Adrenal gland (tissue), 9 donors: ENCODE measurements at regions not wholly inside any gene's neighbourhood (a gene's known extent, or its start where the extent isn't known, plus 50 kb on each side); places are given as distances from the start of the nearest gene placed in this dataset.

Source experiments
- DNase-seq, 7 donors: peaks; one replicate each; pipeline ENCODE4 v3.0.0-alpha.2; 2019 to 2020
- H3K27ac ChIP-seq, 5 donors: fragments of 200-600 bp; sonication (generic) in 4 of 5; 1 replicate in 3 of 5; 2 replicates in 2 of 5; pipeline versions ENCODE4 v1.5.1 to v1.8.0; 2016 to 2020; ENCODE audit warnings: mild to moderate bottlenecking in 1 of 5
- H3K27me3 ChIP-seq: fragments of 200-600 bp; 2 replicates; pipeline ENCODE4 v1.8.0; 2021
- H3K36me3 ChIP-seq, 2 donors: fragments of 200-600 bp; replicated peaks in 1 of 2; 1 replicate in 1 of 2; 2 replicates in 1 of 2; pipeline versions ENCODE4 v1.5.1 to v1.8.0; 2018 to 2022
- H3K4me1 ChIP-seq, 2 donors: fragments of 200-600 bp; replicated peaks in 1 of 2; 1 replicate in 1 of 2; 2 replicates in 1 of 2; pipeline versions ENCODE4 v1.5.1 to v1.8.0; 2018 to 2021
- H3K4me3 ChIP-seq, 4 donors: fragments of 200-600 bp; sonication (generic) in 3 of 4; one replicate each; pipeline ENCODE4 v1.5.1; 2016 to 2018
- H3K9me3 ChIP-seq, 3 donors: fragments of 200-600 bp; sonication (generic) in 1 of 3; replicated peaks in 1 of 3; 1 replicate in 2 of 3; 2 replicates in 1 of 3; pipeline versions ENCODE4 v1.5.1 to v1.8.0; 2016 to 2021
- POLR2A ChIP-seq, 2 donors: fragments of 450-650 bp; IDR thresholded peaks; one replicate each; pipeline ENCODE4 v1.6.1; 2017; ENCODE audit warnings: antibody characterized with exemption in 2 of 2, mild to moderate bottlenecking in 2 of 2, moderate library complexity in 1 of 2
- WGBS, 4 donors: extraction: QIAGEN DNeasy Blood & Tissue Kit in 2 of 4; methylation state at CpG; one replicate each; pipeline versions ENCODE4 v1.1.5 to v1.1.7; 2013 to 2017; 5-methylcytosine and 5-hydroxymethylcytosine counted together
- intact Hi-C, 2 donors: fragments of 100-400 bp; cut with DNase I; formaldehyde crosslinking; loops; one replicate each; pipeline versions ENCODE4 v1.14.1 to v1.15.0; 2022 to 2023
- TF ChIP-seq, protein P1 (sequence below), 6 experiments: fragments of 450-650 bp in 4 of 6; fragments of 200-600 bp in 2 of 6; sonication (generic) in 1 of 6; IDR thresholded peaks; 1 replicate in 5 of 6; 2 replicates in 1 of 6; pipeline versions ENCODE4 v1.5.1 to v1.8.0; 2016 to 2021; ENCODE audit warnings: antibody characterized with exemption in 6 of 6, mild to moderate bottlenecking in 2 of 6, moderate library complexity in 1 of 6
- donor health status: healthy with polysubstance abuse.
- donor health status: Bipolar disorder and iron deficiency.
- donor health status: DM: yes; HTN: yes; CAD: no.
- donor health status: DM: no; HTN: no; CAD: no.
- donor health status: DM: no; HTN: no; CAD: no.

DNA sequence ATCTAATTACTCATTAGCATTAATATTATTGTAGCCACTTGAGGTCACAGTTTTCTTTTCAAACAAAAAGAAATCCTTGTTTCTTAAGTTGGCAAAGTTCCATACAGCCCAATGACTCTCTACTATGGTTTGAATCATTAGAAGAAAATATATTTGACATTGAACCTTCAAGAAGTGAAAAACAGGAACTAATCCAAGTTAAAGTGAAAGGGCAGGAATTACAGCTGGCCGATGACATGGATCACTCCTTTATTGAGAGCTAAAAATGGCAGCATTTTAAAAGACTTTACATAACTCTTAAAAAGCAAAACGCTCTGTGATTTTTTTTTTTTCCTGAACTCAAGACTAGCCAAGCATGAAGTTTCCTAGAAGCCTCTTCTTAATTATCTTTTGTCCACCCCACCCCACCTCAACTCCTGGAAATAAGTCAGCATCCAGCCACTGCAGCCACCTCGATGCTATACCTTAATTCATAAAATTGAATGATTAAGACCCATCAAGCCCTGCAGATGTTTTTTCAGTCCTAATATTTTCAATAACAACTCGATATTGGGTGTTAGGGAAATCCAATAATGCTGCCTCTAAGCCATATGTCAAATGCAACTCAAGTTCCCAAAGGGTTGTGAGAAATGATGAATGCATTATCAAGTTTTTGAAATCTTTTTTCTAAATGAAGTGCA, 323.1 kb downstream of the HHIPL2 start:
- Histone ChIP-seq H3K4me3 (no peak overlapping the region), H3K4me1 (peaks cover 5 to 7% of the 10 kb centered on the region in 2 donors), H3K27me3 (no peaks in the 10 kb centered on the region), H3K9me3 (no peaks in the 10 kb centered on the region), H3K27ac (no peak overlapping the region), H3K36me3 (no peaks in the 10 kb centered on the region)
- 30 to 50% (median 38%) methylated on average over 4 of the region's 4 CpGs for WGBS, 4 donors
- intact Hi-C loops, result no loop called here
- peak in 1 of 7 donors; percentile 8 for DNase-seq
- TF ChIP-seq POLR2A (IDR thresholded peaks at IDR 0.05), result no peak
- TF ChIP-seq, protein P1, sequence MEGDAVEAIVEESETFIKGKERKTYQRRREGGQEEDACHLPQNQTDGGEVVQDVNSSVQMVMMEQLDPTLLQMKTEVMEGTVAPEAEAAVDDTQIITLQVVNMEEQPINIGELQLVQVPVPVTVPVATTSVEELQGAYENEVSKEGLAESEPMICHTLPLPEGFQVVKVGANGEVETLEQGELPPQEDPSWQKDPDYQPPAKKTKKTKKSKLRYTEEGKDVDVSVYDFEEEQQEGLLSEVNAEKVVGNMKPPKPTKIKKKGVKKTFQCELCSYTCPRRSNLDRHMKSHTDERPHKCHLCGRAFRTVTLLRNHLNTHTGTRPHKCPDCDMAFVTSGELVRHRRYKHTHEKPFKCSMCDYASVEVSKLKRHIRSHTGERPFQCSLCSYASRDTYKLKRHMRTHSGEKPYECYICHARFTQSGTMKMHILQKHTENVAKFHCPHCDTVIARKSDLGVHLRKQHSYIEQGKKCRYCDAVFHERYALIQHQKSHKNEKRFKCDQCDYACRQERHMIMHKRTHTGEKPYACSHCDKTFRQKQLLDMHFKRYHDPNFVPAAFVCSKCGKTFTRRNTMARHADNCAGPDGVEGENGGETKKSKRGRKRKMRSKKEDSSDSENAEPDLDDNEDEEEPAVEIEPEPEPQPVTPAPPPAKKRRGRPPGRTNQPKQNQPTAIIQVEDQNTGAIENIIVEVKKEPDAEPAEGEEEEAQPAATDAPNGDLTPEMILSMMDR (IDR thresholded peaks at IDR 0.05), result no peak

DNA sequence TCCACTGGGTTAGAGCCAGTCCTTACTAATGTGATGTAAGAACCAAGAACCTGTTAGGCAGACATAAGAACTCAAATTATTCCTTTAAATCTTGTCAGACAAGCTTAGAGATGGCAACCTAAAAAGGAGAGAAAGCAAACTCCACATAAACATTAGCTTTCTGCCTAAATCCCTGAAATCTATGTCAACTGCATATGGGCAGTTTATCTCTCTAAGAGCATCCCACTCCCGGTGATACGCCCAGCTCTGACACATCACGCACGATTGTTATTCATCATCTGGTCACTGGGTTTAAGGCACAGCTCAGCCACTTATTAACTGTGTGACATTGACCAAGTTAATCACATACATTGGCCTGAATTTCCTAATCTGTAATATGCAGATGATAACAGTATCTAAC, 323.7 kb downstream of the HHIPL2 start:
- DNase-seq, result no peak
- H3K4me3 ChIP-seq, result no peak overlapping the region
- H3K27ac ChIP-seq, result no peak overlapping the region
- TF ChIP-seq, protein P1 (IDR thresholded peaks at IDR 0.05), result no peak
- no peak for TF ChIP-seq POLR2A (IDR thresholded peaks at IDR 0.05)
- H3K27me3 ChIP-seq, result no peaks in the 10 kb centered on the region
- peaks cover 5 to 7% of the 10 kb centered on the region in 2 donors for H3K4me1 ChIP-seq
- 29 to 56% (median 39%) methylated on average over 4 of the region's 4 CpGs for WGBS, 4 donors
- no peaks in the 10 kb centered on the region for H3K36me3 ChIP-seq
- H3K9me3 ChIP-seq, result no peaks in the 10 kb centered on the region
- intact Hi-C loops, result no loop called here

DNA sequence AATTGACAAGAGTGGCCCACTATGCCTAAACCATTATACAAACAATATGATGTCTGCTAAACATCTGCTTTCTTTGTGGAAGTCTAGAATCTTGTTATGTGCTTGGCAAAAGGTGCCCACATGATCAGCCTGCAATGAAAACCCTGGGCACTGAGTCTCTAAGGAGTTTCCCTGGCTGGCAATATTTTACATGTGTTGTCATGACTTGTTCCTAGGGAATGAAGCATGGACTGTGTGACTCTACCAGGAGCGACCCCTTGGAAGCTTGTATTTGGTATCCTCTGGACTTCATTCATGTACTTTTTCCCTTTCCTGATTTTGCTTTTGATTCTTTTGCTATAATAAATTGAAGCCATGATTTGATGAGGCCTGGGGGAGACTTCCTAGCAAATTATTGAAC, 324.9 kb downstream of the HHIPL2 start:
- H3K36me3 ChIP-seq, result no peaks in the 10 kb centered on the region
- H3K27me3 ChIP-seq, result no peaks in the 10 kb centered on the region
- H3K27ac ChIP-seq, result no peak overlapping the region
- DNase-seq, result no peak
- no peaks in the 10 kb centered on the region for H3K9me3 ChIP-seq
- H3K4me1 ChIP-seq, result peaks cover 5 to 7% of the 10 kb centered on the region in 2 donors
- TF ChIP-seq POLR2A (IDR thresholded peaks at IDR 0.05), result no peak
- TF ChIP-seq, protein P1 (IDR thresholded peaks at IDR 0.05), result no peak
- H3K4me3 ChIP-seq, result no peak overlapping the region
- WGBS, 4 donors, result 79 to 98% (median 94%) methylated on average over 1 of the region's 1 CpG
- intact Hi-C loops, result no loop called here

DNA sequence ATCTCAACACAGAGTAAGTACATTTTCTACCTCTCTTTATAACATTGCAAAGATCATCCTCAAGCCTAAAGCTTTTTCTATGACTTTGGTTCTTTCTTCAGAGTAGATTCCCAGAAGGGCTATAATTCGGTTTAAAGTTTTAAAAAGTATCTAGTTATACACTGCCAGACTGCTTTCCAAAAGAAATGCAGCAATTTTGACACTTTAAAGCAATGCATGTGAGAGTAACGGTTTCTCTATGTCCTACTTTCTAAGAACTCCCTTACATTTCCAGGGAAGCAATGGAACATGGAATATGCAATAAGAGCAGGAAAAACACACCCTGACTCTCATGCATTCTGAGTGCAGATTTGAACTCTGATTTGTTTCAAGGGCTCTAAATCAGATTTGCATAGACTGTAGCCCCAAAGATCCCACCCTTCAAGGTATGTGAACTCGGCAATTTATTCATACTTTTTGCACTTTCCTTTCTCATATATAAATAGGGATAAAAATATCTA, 331.6 kb downstream of the HHIPL2 start:
- Histone ChIP-seq H3K9me3 (no peaks in the 10 kb centered on the region), H3K4me1 (no peaks in the 10 kb centered on the region), H3K36me3 (no peaks in the 10 kb centered on the region), H3K4me3 (no peak overlapping the region), H3K27me3 (no peaks in the 10 kb centered on the region), H3K27ac (no peak overlapping the region)
- 66 to 79% (median 73%) methylated on average over 3 of the region's 3 CpGs for WGBS, 4 donors
- no peak for DNase-seq
- TF ChIP-seq POLR2A (IDR thresholded peaks at IDR 0.05), result no peak
- TF ChIP-seq, protein P1 (IDR thresholded peaks at IDR 0.05), result no peak
- intact Hi-C loops, result no loop called here
